ENCODE measurements at regions not wholly inside any gene's neighbourhood (a gene's known extent, or its start where the extent isn't known, plus 50 kb on each side); places are given as distances from the start of the nearest gene placed in this dataset.
"Not testable (repeated sequence)": the region's sequence is repeated elsewhere in the genome, so short reads cannot be mapped to it uniquely, and the experiment has no call there.

DNA sequence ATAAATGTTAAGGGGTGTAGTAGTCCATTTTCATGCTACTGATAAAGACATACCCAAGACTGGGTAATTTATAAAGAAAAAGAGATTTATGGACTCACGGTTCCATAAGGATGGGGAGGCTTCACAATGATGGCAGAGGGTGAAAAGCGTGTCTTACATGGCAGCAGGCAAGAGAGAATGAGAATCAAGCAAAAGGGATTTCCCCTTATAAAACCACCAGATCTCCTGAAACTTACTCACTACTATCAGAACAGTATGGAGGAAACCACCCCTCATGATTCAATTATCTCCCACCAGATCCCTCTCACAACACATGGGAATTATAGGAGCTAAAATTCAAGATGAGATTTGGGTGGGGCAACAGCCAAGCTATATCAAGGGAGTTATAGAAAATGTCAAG, 329.2 kb downstream of the DTHD1 start:
- DNase-seq, result no peak

GRCh38 chr4:36613142-36613541, 331.7 kb downstream of the DTHD1 start:
- not testable (repeated sequence) for DNase-seq

DNA sequence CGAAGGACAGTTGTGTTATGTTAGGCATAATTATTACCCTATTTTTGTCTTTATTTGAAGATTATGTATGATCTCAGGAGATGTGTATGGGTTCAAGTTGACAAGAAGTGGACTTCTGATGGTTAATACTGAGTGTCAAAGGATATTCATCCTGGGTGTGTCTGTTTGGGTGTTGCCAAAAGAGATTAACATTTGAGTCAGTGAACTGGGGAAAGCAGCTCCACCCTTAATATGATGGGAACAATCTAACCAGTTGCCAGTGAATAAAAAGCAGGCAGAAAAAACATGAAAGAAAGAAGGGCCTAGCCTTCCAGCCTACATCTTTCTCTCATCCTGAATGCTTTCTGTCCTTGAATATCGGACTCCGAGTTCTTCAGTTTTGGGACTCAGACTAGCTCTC, 332.6 kb downstream of the DTHD1 start:
- no peak for DNase-seq

- no peak for DNase-seq
These were observed 336.7 kb downstream of the DTHD1 start for GRCh38 chr4:36618102-36618501.

- no peak for DNase-seq
These were observed 342.6 kb downstream of the DTHD1 start for GRCh38 chr4:36624030-36624429.

- no peak for DNase-seq
These were observed 356.9 kb downstream of the DTHD1 start for GRCh38 chr4:36638273-36638811.

- DNase-seq, result no peak
These were observed 359.5 kb downstream of the DTHD1 start for GRCh38 chr4:36640876-36641275.

DNA sequence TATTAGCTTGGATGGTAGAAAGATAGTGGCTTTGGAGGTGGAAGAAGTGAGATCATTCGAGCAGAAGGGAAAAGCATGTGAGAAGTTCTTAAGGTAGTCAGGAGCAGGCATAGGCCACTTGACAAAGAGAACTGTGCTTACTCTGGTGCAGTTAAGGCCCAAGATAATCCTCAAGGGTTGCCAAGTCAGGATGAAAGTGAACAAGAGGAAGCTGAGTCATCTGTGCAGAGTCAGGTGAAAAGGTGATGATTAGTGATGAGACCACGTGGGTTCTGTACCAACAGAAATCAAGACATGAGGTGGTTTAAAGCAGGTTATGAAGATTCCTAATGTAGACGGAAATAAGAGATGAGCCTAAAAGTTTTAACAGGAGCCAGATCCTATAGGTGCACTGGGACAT, 369.8 kb downstream of the DTHD1 start:
- DNase-seq, result no peak

DNA sequence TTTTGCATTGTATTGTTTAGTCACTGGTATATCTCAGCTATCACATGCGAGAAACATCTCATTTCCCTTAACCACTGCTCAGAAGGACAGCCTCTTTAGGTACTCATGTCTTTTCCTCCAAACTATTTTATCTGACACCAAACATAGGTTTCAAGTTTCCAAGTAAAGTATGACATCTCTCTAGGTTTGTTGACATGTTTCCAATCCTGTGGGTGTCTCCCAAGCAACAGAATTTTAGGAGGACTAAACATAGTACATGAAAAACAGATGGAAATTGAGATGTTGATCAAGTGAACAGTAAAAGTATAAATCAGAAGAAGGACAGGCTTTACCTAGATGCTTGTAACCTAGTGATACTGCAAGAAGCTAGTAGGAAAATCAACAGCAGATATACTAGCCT, 371.4 kb downstream of the DTHD1 start:
- no peak for DNase-seq

DNA sequence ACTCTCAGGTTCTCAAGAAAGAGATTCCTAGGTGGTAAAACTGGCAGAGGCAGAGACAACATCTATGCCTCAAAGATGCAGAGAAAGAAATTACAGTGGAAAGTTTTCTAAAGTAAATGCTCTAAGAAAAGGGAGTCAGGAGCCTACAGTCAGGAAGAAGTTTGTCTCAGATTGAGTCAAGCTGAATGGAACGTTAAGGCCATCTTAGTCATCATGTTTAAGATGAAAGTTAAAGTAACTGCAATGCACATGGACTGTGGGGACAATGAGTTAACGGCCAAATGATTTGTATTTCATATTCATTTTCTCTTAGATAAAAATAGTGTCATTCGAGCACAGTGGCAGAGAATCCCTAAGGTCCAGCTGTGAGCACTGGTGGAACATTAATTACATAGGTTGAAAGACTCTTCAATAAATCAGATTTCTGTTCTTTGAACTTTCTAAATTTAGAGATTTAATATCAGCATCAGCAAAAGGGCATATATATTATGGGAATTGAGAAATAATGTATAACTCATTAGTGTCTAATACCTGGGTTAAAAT, 384.6 kb downstream of the DTHD1 start:
- DNase-seq, result no peak

DNA sequence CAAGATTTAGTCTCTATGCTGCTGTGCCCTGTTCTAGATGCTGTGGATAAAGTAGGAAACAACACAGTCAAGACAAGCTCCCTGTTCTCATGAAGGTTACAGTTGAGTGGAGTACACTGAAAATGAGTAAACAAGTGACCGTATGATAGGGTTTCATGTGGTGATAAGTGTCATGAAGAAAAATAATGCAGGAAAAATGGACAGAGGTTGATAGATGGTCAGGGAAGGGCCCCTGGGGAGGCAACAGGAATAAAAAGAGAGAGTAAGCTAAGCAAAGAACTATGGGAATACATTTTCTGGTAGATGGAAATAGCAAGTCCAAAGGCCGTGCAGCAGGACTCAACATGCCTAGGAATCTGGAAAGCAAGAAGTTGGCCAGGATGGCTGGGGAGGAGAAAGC, 394.0 kb downstream of the DTHD1 start:
- no peak for DNase-seq

DNA sequence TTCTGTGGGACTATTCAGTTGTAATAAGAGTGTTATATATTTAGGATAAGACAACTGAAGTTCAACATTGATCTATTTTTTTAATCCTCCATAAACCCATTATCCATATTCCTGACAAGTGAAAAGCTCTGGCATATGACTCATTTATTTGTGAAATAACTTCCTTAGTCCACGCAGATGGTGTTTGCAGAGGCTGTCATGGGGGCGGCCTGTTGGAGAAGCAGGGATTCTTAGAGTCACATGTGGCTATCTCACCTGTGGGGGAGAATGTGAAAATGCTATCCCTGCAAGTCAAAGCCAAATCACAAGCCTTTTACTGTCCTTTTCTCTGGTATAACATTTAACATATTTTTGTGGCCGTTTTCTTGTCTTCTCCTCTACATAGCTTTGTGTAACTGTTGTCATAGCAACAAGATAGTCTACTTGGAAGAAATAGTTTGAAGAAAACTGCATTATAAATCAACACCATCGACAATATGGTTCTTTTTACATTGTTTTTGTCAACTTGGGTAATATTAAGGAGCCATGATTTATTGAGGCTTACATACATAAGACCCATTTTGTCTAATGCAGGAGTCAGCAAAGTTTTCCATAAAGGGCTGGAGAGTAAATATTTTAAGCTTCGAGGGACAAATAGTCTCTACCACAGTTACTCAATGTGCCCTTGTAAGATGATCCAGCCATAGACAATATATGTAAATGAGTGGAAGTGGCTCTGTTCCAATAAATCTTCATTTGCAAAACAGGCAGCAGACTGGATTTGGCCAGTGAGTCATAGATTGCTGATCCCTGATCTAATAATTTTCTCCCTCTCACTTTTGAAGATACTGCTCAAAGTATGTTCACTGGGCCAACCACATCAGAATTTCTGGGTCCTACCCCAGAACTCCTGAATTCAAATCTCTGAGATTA, 395.0 kb downstream of the DTHD1 start:
- DNase-seq, result no peak

- DNase-seq, result no peak
These were observed 395.7 kb downstream of the DTHD1 start for GRCh38 chr4:36677112-36677511.

- no peak for DNase-seq
These were observed 396.5 kb downstream of the DTHD1 start for GRCh38 chr4:36677874-36678273.

DNA sequence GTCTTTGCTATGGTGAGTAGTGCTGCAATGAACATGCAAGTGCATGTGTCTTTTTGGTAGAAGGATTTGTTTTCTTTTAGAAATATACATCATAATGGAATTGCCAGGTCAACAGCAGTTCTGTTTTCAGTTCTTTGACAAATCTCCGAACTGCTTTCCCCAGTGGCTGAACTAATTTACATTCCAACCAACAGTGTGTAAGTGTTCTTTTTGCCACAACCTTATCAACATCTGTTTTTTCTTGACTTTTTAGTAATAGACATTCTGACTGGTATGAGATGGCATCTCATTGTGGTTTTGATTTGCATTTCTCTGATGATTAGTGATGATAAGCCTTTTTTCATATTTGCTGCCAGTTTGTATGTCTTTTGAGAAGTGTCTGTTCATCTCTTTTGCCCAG, 406.3 kb downstream of the DTHD1 start:
- DNase-seq, result no peak

GRCh38 chr4:36692586-36692985, 411.2 kb downstream of the DTHD1 start:
- DNase-seq, result no peak

- DNase-seq, result no peak
These were observed 420.8 kb downstream of the DTHD1 start for GRCh38 chr4:36702245-36702644.

GRCh38 chr4:36704289-36704688, 422.9 kb downstream of the DTHD1 start:
- DNase-seq, result no peak

DNA sequence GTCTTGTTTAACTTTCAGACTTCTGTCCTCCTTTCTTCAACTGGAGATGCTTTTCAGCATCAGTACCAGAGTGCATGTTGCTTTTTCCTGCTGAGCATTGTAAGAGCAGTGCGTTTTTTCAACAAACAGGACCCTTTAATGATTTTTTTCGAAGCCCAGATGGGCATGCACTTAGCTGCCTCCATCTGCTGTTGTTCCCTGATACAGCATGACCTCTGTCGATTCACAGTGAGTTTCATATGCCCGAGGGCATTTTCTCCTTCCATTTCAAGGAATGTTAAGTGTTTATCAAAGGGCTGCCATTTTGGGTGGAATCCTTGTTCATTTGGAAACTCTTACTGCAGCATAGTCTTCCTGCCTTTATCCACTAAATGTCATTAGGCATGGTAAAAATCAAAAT, 428.6 kb downstream of the DTHD1 start:
- no peak for DNase-seq

DNA sequence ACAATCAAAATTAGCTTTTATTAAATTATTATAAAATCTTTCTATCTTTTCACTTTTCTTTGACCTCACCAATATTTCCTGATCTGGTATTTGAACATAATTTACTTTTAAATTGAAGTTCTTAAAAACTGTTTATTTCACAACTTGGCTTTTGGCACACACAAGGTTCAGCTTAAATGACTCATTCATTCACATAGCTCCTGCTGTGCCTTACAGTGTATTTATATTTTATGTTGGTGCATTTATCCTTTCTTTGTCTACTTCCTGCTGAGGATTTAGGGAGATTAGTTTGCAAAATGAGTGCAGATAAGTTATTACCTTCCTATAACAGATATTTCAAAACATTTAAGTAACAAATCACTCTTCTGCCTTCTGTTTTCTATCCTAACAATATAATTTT, 430.6 kb downstream of the DTHD1 start:
- DNase-seq, result no peak

DNA sequence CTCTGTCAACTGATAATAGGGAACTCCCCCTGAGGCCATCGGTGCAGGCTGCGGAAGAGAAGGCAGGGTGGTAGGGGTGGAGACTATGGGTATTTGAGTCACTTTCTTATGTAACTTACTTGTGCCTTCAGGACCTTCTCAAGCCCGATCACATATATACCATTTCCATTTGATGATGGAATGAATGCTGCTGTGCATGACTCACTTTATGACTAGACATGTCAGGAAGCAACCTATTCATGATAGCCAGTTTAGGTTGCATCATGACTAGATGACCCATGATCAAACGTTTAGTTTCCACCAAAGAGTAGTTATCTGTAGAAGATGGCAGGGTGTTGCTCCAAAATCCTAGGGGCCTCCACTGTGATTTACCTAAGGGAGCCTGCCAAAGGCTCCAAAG, 435.5 kb downstream of the DTHD1 start:
- no peak for DNase-seq

GRCh38 chr4:36719425-36719824, 438.0 kb downstream of the DTHD1 start:
- no peak for DNase-seq

GRCh38 chr4:36722986-36723385, 441.6 kb downstream of the DTHD1 start:
- no peak for DNase-seq

DNA sequence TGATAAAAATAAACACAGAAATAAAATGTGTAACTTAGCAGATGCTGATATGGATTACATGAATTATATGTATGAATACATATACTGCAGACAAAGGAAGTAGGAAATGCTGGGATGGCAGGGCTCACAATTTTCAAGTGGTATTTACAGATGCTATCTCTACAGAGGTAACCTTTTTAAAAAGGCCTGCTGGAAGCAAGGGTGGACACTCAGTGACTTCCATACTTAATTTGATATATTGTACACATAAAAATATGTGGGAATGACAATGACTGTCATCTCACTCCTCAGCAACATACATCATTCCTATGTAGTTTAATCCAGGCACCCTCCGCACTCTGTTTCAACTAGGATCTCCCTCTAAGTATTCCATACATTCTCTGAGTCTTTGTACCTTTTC, 452.9 kb downstream of the DTHD1 start:
- DNase-seq, result no peak

- no peak for DNase-seq
These were observed 456.3 kb downstream of the DTHD1 start for GRCh38 chr4:36737691-36738090.

Measured in stimulated activated CD4-positive, alpha-beta T cell treated with anti-CD3 and anti-CD28 coated beads, Interleukin-1b, Interleukin-23, amount 100 ng/mL, for 48 hours (primary cell).